ENCODE measurements at regions not wholly inside any gene's neighbourhood (a gene's known extent, or its start where the extent isn't known, plus 50 kb on each side); places are given as distances from the start of the nearest gene placed in this dataset.
"Not testable (repeated sequence)": the region's sequence is repeated elsewhere in the genome, so short reads cannot be mapped to it uniquely, and the experiment has no call there.

DNA sequence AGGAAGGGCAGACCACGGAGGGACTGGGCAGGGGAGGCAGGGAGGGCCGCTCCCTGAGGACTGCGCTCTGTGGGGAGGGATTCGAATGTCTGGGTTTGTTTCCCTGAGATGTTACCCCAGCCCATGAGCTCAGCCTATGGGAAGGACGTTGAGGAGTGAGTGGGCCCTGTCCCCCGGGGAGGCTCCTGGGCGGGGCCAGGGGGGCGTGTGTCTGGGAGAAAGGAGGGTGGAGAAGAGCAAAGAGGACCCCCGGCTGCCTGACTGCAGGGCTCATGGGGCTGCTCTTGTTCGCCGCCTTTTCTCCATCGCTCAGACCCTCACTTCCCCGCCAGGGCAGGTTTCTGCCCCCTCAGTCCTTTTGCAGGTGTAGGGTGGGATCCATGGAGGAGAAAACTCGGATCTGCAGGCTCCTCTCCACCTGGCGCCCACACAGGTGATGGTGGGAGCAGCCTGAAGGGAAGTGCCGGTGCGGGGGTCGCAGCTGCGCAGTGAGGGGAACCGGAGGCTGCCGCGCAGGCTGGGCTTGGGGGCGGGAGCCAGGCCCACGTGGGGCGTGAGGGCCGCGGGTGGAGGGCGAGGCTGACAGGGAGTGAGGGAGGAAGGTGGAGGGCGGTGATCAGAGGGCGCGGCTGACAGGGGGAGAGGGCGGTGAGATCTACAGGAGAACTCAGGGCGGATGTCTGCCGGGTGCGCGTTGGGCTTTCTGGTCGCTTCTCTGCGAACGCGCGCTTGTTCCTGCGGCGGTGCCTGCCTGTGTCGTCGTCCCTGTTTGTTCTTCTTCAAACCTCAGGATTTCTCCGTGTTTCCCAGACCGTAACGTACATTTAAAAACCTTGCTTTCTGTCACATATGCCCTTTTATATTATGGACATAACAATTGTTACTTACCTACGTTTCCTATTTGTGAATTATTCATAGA is 198.2 kb upstream of the NPAP1 start:
- H3K4me3 ChIP-seq (ENCODE audit: low read length in 2 of 2); H3K36me3 ChIP-seq (ENCODE audit: control insufficient read depth in 1 of 2, insufficient read depth in 2 of 2, low read length in 1 of 2); H3K4me1 ChIP-seq (ENCODE audit: control insufficient read depth in 1 of 2, insufficient read depth in 2 of 2, low read length in 2 of 2); intact Hi-C loops (cut with DNase I); H3K27ac ChIP-seq (ENCODE audit: low read depth in 1 of 2, low read length in 2 of 2); H3K27me3 ChIP-seq (ENCODE audit: control insufficient read depth in 1 of 2, insufficient read depth in 2 of 2, low read length in 1 of 2); H3K9me3 ChIP-seq (ENCODE audit: control insufficient read depth, low read length); DNase-seq: not testable (repeated sequence)
- peak; percentile 44 for ATAC-seq (ENCODE audit: low FRiP score)
- 20 to 44% methylated on average over 24 to 36 of the region's 49 CpGs for WGBS, 2 donors

DNA sequence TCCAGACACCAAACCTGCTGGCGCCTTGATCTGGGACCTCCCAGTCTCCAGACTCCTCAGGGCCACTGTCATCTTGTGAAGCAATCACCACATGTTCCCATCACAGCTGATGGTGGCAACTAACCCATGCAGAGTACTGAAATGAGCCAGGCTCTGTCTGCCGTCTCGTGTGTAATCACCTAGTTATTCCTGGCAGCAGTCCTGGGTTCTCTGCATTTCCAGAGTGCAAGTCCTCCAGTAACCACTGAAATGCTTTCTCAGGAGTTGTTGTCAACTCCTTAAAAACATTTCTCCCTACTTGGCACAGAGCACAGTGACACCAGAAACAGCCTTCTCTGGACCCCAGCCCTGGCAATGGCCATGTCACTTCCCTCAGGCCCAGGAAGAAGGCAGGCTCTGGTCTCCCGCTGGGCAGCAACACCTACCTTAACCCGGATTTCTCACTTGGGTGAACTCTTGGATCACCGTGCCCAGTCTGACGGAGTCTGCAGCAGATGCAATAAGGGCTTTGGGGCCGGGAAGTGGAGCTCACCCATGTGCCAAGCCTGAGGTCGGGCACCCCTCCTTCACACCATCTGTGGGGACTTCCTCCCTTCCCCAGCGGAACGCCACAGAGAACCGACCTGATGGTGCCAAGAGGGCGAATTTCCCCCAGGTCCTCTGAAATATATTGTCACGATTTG is 189.5 kb upstream of the NPAP1 start:
- H3K27me3 ChIP-seq (ENCODE audit: control insufficient read depth in 1 of 2, insufficient read depth in 2 of 2, low read length in 1 of 2); H3K9me3 ChIP-seq (ENCODE audit: control insufficient read depth, low read length); DNase-seq; H3K4me3 ChIP-seq (ENCODE audit: low read length in 2 of 2); H3K36me3 ChIP-seq (ENCODE audit: control insufficient read depth in 1 of 2, insufficient read depth in 2 of 2, low read length in 1 of 2); intact Hi-C loops (cut with DNase I); H3K27ac ChIP-seq (ENCODE audit: low read depth in 1 of 2, low read length in 2 of 2); ATAC-seq (ENCODE audit: low FRiP score); H3K4me1 ChIP-seq (ENCODE audit: control insufficient read depth in 1 of 2, insufficient read depth in 2 of 2, low read length in 2 of 2): not testable (repeated sequence)
- WGBS, 2 donors: 37 to 43% methylated on average over 14 of the region's 14 CpGs

DNA sequence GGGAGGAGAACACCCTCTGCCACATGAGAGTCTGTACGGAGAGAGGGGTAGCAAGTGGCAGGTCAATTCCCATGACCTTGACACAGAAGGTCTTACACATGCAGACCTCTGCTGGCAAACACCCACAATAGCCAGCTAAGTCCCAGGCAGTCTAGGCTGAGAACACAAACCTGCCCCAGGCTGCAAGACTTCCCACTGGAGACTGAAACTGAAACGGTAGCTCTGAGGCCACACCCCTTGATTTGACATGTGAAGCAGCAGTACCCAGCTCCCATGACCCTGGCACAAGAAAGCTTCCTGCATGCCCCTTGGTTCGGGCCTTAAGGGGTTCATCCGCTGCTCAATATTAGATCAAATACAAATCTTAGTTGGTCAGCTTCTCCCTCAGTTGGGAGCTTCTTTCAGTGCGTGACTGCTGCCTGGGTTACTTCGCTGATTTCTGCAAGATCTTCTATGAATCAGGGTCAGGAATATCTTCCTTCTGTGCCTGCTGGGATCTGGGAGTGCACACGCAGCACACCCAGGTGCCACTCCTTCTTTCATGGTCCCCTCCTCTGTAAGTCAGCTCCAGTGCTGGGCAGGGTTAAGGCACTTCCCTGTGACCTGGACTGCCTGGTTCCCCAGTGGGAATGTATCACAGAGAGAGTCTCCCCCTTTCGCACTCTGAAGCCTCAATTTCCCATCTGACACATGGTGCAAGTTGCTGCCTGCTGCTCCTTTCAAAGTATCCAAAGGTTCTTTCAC is 187.2 kb upstream of the NPAP1 start:
- intact Hi-C loops (cut with DNase I): not testable (repeated sequence)

DNA sequence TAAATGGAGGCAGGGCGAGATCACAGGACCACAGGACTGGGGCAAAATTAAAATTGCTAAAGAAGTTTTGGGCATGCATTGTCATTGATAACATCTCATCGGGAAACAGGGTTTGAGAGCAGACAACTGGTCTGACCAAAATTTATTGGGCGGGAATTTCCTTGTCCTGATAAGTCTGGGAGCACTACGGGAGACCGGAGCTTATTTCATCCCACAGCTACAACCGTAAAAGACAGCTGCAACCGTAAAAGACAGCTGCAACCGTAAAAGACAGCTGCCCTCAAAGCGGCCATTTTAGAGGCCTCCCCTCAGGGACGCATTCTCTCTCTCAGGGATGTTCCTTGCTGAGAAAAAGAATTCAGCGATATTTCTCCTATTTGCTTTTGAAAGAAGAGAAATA is 170.4 kb upstream of the NPAP1 start:
- H3K4me1 ChIP-seq (ENCODE audit: control insufficient read depth in 1 of 2, insufficient read depth in 2 of 2, low read length in 2 of 2); DNase-seq; H3K27me3 ChIP-seq (ENCODE audit: control insufficient read depth in 1 of 2, insufficient read depth in 2 of 2, low read length in 1 of 2); H3K4me3 ChIP-seq (ENCODE audit: low read length in 2 of 2); H3K9me3 ChIP-seq (ENCODE audit: control insufficient read depth, low read length); intact Hi-C loops (cut with DNase I); H3K27ac ChIP-seq (ENCODE audit: low read depth in 1 of 2, low read length in 2 of 2); H3K36me3 ChIP-seq (ENCODE audit: control insufficient read depth in 1 of 2, insufficient read depth in 2 of 2, low read length in 1 of 2); ATAC-seq (ENCODE audit: low FRiP score): not testable (repeated sequence)
- 89 to 93% methylated on average over 11 of the region's 11 CpGs for WGBS, 2 donors

More for the DNA sequence above, 187.2 kb upstream of the NPAP1 start:
- not testable (repeated sequence) for H3K36me3 ChIP-seq (ENCODE audit: control insufficient read depth in 1 of 2, insufficient read depth in 2 of 2, low read length in 1 of 2); H3K4me3 ChIP-seq (ENCODE audit: low read length in 2 of 2); H3K27ac ChIP-seq (ENCODE audit: low read depth in 1 of 2, low read length in 2 of 2); ATAC-seq (ENCODE audit: low FRiP score); H3K9me3 ChIP-seq (ENCODE audit: control insufficient read depth, low read length); H3K4me1 ChIP-seq (ENCODE audit: control insufficient read depth in 1 of 2, insufficient read depth in 2 of 2, low read length in 2 of 2); DNase-seq; H3K27me3 ChIP-seq (ENCODE audit: control insufficient read depth in 1 of 2, insufficient read depth in 2 of 2, low read length in 1 of 2)
- WGBS, 2 donors: 69 to 81% methylated on average over 7 to 8 of the region's 8 CpGs

GRCh38 chr15:24509714-24510113 is 165.9 kb upstream of the NPAP1 start:
- H3K27ac ChIP-seq (ENCODE audit: low read depth in 1 of 2, low read length in 2 of 2); H3K4me1 ChIP-seq (ENCODE audit: control insufficient read depth in 1 of 2, insufficient read depth in 2 of 2, low read length in 2 of 2); intact Hi-C loops (cut with DNase I); DNase-seq; H3K9me3 ChIP-seq (ENCODE audit: control insufficient read depth, low read length); ATAC-seq (ENCODE audit: low FRiP score); H3K36me3 ChIP-seq (ENCODE audit: control insufficient read depth in 1 of 2, insufficient read depth in 2 of 2, low read length in 1 of 2); H3K27me3 ChIP-seq (ENCODE audit: control insufficient read depth in 1 of 2, insufficient read depth in 2 of 2, low read length in 1 of 2); H3K4me3 ChIP-seq (ENCODE audit: low read length in 2 of 2): not testable (repeated sequence)
- 85 to 88% methylated on average over 1 of the region's 1 CpG for WGBS, 2 donors

DNA sequence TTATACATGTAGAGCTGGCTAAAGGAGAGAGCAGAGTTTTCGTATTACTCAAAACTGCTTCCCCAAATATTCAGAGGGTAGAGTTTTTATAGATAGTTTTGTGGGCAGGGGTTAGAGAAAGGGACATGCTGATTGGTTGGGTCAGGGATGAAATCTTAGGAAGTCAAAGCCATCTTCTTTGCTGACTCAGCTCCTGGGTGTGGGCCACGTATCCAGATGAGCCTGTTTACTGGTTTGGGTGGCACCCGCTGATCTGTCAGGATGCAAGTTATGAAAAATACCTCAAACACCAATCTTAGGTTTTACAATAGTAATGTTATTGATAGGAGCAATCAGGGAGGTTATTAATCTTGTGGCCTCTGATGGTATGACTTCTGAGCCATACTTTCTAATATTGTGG is 164.0 kb upstream of the NPAP1 start:
- H3K4me3 ChIP-seq (ENCODE audit: low read length in 2 of 2); ATAC-seq (ENCODE audit: low FRiP score); H3K9me3 ChIP-seq (ENCODE audit: control insufficient read depth, low read length); H3K27ac ChIP-seq (ENCODE audit: low read depth in 1 of 2, low read length in 2 of 2); H3K36me3 ChIP-seq (ENCODE audit: control insufficient read depth in 1 of 2, insufficient read depth in 2 of 2, low read length in 1 of 2); DNase-seq; H3K27me3 ChIP-seq (ENCODE audit: control insufficient read depth in 1 of 2, insufficient read depth in 2 of 2, low read length in 1 of 2); H3K4me1 ChIP-seq (ENCODE audit: control insufficient read depth in 1 of 2, insufficient read depth in 2 of 2, low read length in 2 of 2); intact Hi-C loops (cut with DNase I): not testable (repeated sequence)
- WGBS, 2 donors: 57 to 75% methylated on average over 3 of the region's 3 CpGs

- H3K4me3 ChIP-seq (ENCODE audit: low read length in 2 of 2); H3K9me3 ChIP-seq (ENCODE audit: control insufficient read depth, low read length); ATAC-seq (ENCODE audit: low FRiP score); intact Hi-C loops (cut with DNase I); H3K36me3 ChIP-seq (ENCODE audit: control insufficient read depth in 1 of 2, insufficient read depth in 2 of 2, low read length in 1 of 2); H3K4me1 ChIP-seq (ENCODE audit: control insufficient read depth in 1 of 2, insufficient read depth in 2 of 2, low read length in 2 of 2); H3K27ac ChIP-seq (ENCODE audit: low read depth in 1 of 2, low read length in 2 of 2); H3K27me3 ChIP-seq (ENCODE audit: control insufficient read depth in 1 of 2, insufficient read depth in 2 of 2, low read length in 1 of 2); DNase-seq: not testable (repeated sequence)
- 78 to 82% methylated on average over 3 to 4 of the region's 4 CpGs for WGBS, 2 donors
Observed at GRCh38 chr15:24518772-24519171, 156.8 kb upstream of the NPAP1 start.

DNA sequence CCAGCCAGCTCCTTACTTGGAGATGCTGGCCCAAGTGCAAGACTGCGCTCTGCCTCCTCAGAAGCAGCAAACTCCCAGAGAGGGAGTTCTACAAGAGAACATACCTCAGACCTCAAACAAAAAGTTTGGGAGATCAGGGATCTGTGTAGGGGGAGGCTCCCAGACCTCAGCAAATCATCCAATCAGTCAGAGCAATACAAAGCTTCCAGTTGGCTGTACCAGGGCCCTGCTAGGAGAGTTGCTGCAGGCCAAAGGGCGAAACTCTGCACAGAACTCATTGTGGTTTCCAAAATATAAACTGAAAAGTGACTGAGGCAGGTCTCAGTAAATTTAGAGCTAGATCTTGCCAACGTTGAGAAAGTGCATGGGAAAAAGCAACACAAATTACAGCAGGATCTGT is 144.3 kb upstream of the NPAP1 start:
- H3K9me3 ChIP-seq (ENCODE audit: control insufficient read depth, low read length); H3K27ac ChIP-seq (ENCODE audit: low read depth in 1 of 2, low read length in 2 of 2); H3K4me3 ChIP-seq (ENCODE audit: low read length in 2 of 2); intact Hi-C loops (cut with DNase I); H3K36me3 ChIP-seq (ENCODE audit: control insufficient read depth in 1 of 2, insufficient read depth in 2 of 2, low read length in 1 of 2); H3K4me1 ChIP-seq (ENCODE audit: control insufficient read depth in 1 of 2, insufficient read depth in 2 of 2, low read length in 2 of 2); DNase-seq; H3K27me3 ChIP-seq (ENCODE audit: control insufficient read depth in 1 of 2, insufficient read depth in 2 of 2, low read length in 1 of 2): not testable (repeated sequence)
- ATAC-seq (ENCODE audit: low FRiP score): peak; percentile 50
- WGBS, 2 donors: 48 to 51% methylated on average over 3 of the region's 3 CpGs

Data from aorta (tissue), 5 donors.